ENCODE measurements at regions not wholly inside any gene's neighbourhood (a gene's known extent, or its start where the extent isn't known, plus 50 kb on each side); places are given as distances from the start of the nearest gene placed in this dataset.

- no peaks in the 10 kb centered on the region for H3K9me3 ChIP-seq
- no peak for TF ChIP-seq CTCF (IDR thresholded peaks at IDR 0.05)
- H3K27ac ChIP-seq: no peak overlapping the region
- no peaks in the 10 kb centered on the region for H3K36me3 ChIP-seq
- H3K4me1 ChIP-seq (ENCODE audit: control insufficient read depth in 1 of 2, insufficient read depth in 1 of 2, low read depth in 1 of 2, low read length in 1 of 2): no peaks in the 10 kb centered on the region
- no peaks in the 10 kb centered on the region for H3K27me3 ChIP-seq
- H3K4me3 ChIP-seq (ENCODE audit: low read depth in 1 of 2, low read length in 1 of 2): no peak overlapping the region
Measured at GRCh38 chr5:21181609-21182125, 1193.7 kb upstream of the CDH18 start.

GRCh38 chr5:21173526-21173925 is 1185.5 kb upstream of the CDH18 start:
- Histone ChIP-seq H3K9me3 (no peaks in the 10 kb centered on the region), H3K4me3 (ENCODE audit: low read depth in 1 of 2, low read length in 1 of 2) (no peak overlapping the region), H3K36me3 (no peaks in the 10 kb centered on the region), H3K27me3 (no peaks in the 10 kb centered on the region), H3K27ac (no peak overlapping the region), H3K4me1 (ENCODE audit: control insufficient read depth in 1 of 2, insufficient read depth in 1 of 2, low read depth in 1 of 2, low read length in 1 of 2) (no peaks in the 10 kb centered on the region)
- no peak for TF ChIP-seq CTCF (IDR thresholded peaks at IDR 0.05)

- H3K36me3 ChIP-seq: no peaks in the 10 kb centered on the region
- TF ChIP-seq CTCF (IDR thresholded peaks at IDR 0.05): no peak
- H3K9me3 ChIP-seq: no peaks in the 10 kb centered on the region
Measured at GRCh38 chr5:21173036-21173435, 1185.0 kb upstream of the CDH18 start.

GRCh38 chr5:21171038-21171437 is 1183.0 kb upstream of the CDH18 start:
- H3K4me1 ChIP-seq (ENCODE audit: control insufficient read depth in 1 of 2, insufficient read depth in 1 of 2, low read depth in 1 of 2, low read length in 1 of 2): no peaks in the 10 kb centered on the region
- no peak for TF ChIP-seq CTCF (IDR thresholded peaks at IDR 0.05)
- no peaks in the 10 kb centered on the region for H3K27me3 ChIP-seq
- no peak overlapping the region for H3K27ac ChIP-seq
- H3K9me3 ChIP-seq: no peaks in the 10 kb centered on the region
- no peaks in the 10 kb centered on the region for H3K36me3 ChIP-seq
- H3K4me3 ChIP-seq (ENCODE audit: low read depth in 1 of 2, low read length in 1 of 2): no peak overlapping the region

More at GRCh38 chr5:21173036-21173435, 1185.0 kb upstream of the CDH18 start:
- Histone ChIP-seq H3K4me3 (ENCODE audit: low read depth in 1 of 2, low read length in 1 of 2) (no peak overlapping the region), H3K27ac (no peak overlapping the region), H3K27me3 (no peaks in the 10 kb centered on the region), H3K4me1 (ENCODE audit: control insufficient read depth in 1 of 2, insufficient read depth in 1 of 2, low read depth in 1 of 2, low read length in 1 of 2) (no peaks in the 10 kb centered on the region)

- no peaks in the 10 kb centered on the region for H3K36me3 ChIP-seq
Measured at GRCh38 chr5:21168557-21168956, 1180.6 kb upstream of the CDH18 start.

More at GRCh38 chr5:21168557-21168956, 1180.6 kb upstream of the CDH18 start:
- H3K4me1 ChIP-seq (ENCODE audit: control insufficient read depth in 1 of 2, insufficient read depth in 1 of 2, low read depth in 1 of 2, low read length in 1 of 2): no peaks in the 10 kb centered on the region
- no peak overlapping the region for H3K4me3 ChIP-seq (ENCODE audit: low read depth in 1 of 2, low read length in 1 of 2)
- no peak overlapping the region for H3K27ac ChIP-seq
- H3K27me3 ChIP-seq: no peaks in the 10 kb centered on the region
- TF ChIP-seq CTCF (IDR thresholded peaks at IDR 0.05): no peak
- H3K9me3 ChIP-seq: no peaks in the 10 kb centered on the region
